ENCODE measurements at regions not wholly inside any gene's neighbourhood (a gene's known extent, or its start where the extent isn't known, plus 50 kb on each side); places are given as distances from the start of the nearest gene placed in this dataset.

DNA sequence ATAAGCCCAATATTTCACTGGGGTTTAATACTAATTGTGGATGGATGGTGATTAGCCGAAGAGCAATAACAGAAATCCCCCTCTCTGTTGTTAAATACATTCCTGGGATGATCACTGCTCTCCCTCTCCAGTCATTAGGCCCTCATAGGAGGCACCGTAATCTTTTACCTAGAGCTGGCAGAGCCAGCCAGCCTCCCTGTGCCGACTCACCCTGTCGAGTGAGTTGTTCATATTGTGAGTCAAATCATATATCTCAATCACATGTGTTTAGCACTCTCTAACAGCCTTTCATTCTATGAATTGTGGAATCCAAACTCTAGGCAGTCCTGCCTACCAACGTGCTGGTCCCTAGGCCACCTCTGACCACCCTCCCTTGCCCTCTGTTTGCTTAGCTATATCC is 771.0 kb downstream of the IRX1 start:
- TF ChIP-seq, protein P1, sequence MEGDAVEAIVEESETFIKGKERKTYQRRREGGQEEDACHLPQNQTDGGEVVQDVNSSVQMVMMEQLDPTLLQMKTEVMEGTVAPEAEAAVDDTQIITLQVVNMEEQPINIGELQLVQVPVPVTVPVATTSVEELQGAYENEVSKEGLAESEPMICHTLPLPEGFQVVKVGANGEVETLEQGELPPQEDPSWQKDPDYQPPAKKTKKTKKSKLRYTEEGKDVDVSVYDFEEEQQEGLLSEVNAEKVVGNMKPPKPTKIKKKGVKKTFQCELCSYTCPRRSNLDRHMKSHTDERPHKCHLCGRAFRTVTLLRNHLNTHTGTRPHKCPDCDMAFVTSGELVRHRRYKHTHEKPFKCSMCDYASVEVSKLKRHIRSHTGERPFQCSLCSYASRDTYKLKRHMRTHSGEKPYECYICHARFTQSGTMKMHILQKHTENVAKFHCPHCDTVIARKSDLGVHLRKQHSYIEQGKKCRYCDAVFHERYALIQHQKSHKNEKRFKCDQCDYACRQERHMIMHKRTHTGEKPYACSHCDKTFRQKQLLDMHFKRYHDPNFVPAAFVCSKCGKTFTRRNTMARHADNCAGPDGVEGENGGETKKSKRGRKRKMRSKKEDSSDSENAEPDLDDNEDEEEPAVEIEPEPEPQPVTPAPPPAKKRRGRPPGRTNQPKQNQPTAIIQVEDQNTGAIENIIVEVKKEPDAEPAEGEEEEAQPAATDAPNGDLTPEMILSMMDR (conservative IDR thresholded peaks at IDR 0.05; ENCODE audit: low read length), result no peak
- TF ChIP-seq EZH2phosphoT487 (IDR thresholded peaks at IDR 0.05; ENCODE audit: borderline replicate concordance, low read depth, low read length), result no peak

Data from OCI-LY7 (cell line).